Astrocyte (in vitro differentiated cells and primary cell): ENCODE measurements at regions not wholly inside any gene's neighbourhood (a gene's known extent, or its start where the extent isn't known, plus 50 kb on each side); places are given as distances from the start of the nearest gene placed in this dataset.

Experiments used
- EZH2 ChIP-seq: IDR thresholded peaks from 2 replicates; pipeline ENCODE4 v1.6.1; 2012; ENCODE audit warnings: mild to moderate bottlenecking, low read length, inconsistent platforms; ENCODE audit not compliant: insufficient read depth
- TF ChIP-seq, protein P1 (sequence below): IDR thresholded peaks from 2 replicates; pipeline ENCODE4 v1.5.1; 2011; ENCODE audit warnings: low read depth, mild to moderate bottlenecking, inconsistent platforms, low read length, moderate library complexity; ENCODE audit not compliant: insufficient read depth

DNA sequence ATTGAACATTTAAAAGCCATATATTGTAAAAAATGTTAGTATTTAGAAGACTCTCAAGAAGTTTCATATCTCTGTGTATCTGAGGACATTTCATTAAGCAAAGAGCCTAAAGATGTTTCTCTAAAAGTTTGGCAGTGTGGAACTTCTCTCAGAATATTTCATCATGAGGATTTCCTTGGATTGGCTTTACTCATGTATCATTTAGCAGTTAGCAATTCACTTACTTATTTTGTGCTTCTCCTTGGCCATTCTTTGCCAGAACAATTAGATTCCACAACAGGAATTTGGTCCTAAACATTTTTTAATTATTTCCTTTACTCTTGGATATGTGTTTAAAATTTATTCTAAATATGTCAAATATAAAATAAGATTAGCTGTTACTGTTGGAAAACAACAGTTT, 345.0 kb upstream of the LRRTM4 start:
- TF ChIP-seq, protein P1, sequence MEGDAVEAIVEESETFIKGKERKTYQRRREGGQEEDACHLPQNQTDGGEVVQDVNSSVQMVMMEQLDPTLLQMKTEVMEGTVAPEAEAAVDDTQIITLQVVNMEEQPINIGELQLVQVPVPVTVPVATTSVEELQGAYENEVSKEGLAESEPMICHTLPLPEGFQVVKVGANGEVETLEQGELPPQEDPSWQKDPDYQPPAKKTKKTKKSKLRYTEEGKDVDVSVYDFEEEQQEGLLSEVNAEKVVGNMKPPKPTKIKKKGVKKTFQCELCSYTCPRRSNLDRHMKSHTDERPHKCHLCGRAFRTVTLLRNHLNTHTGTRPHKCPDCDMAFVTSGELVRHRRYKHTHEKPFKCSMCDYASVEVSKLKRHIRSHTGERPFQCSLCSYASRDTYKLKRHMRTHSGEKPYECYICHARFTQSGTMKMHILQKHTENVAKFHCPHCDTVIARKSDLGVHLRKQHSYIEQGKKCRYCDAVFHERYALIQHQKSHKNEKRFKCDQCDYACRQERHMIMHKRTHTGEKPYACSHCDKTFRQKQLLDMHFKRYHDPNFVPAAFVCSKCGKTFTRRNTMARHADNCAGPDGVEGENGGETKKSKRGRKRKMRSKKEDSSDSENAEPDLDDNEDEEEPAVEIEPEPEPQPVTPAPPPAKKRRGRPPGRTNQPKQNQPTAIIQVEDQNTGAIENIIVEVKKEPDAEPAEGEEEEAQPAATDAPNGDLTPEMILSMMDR, result no peak
- no peak for TF ChIP-seq EZH2
